Mesenteric fat pad (tissue), 1 donor: ENCODE measurements at regions not wholly inside any gene's neighbourhood (a gene's known extent, or its start where the extent isn't known, plus 50 kb on each side); places are given as distances from the start of the nearest gene placed in this dataset.
"Not testable (repeated sequence)": the region's sequence is repeated elsewhere in the genome, so short reads cannot be mapped to it uniquely, and the experiment has no call there.

Source experiments
- DNase-seq: peaks from one replicate; pipeline ENCODE4 v3.0.0-alpha.2; 2020; ENCODE audit warnings: low spot score
- donor health status: DM: yes; HTN: yes; CAD: no.

- DNase-seq: no peak
Measured at GRCh38 chr10:64959883-64960282, 1438.7 kb downstream of the REEP3 start.

DNA sequence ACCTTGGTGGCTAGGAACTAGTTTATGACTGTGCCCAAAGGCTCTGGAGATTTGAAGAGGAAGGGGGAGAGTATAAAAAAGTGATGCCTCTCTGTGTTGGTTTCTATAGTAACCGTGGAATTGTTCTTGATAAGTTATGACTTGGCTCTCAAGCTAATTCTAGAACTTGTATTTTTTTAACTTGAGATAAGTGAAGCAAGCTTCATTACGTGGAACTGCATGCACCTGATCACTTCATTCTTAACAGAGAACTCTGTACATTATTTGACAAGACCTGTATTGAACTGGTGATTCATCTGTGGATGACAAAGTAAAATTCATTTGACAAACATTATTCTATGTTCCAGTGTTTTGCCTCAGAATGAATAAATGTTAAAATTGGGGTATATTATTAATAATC, 1452.2 kb downstream of the REEP3 start:
- DNase-seq: no peak

DNA sequence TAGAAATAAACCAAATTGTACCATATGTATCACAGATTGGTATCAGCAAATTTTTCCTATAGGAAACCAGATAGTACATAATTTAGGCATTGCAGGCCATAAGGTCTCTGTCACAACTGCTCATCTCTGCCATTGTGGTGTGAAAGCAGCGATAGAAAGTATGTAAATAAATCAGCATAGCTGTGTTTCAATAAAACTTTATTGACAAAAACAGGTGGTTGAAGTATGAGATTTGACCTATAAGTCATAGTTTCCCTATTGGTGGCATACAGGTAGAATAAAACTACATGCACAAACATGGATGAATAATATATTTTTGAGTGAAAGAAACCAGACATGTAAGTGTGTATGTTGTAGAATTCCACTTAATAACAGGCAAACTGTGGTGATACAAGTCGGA, 1454.9 kb downstream of the REEP3 start:
- no peak for DNase-seq

DNA sequence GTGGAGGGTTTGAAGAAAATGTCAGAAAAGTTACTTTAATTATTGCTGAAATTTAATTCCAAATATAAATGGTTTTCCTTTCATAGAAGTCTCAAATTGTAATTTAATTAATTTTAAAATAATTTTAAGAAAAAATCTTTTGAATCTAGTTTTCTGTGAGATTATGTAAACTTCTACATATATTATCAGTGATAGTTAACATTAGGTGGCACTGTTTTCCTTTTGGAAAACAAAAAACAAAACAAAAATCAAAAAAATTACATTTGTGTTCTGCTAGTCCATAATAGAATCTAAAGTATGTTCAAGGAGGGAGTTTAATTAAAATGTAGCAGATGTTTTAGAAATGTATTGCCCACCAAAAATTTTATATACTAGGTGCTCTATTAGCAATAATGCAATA, 1456.7 kb downstream of the REEP3 start:
- no peak for DNase-seq

DNA sequence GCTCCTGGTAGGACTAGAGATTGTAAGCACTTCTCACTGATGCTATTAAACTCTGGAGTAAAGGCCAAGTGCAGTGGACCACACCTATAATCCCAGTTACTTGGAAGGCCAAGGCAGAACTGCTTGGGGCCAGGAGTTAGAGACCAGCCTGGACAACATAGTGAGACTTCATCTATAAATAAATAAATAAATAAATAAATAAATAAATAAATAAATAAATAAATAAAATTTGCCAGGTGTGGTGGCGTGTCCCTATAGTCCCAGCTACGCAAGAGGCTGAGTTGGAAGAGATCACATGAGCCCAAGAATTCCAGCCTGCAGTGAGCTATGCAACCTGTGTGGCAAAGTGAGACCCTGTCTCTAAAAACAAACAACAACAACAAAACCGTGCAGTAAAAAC, 1475.7 kb downstream of the REEP3 start:
- DNase-seq: no peak

GRCh38 chr10:65010845-65011244, 1489.6 kb downstream of the REEP3 start:
- no peak for DNase-seq

DNA sequence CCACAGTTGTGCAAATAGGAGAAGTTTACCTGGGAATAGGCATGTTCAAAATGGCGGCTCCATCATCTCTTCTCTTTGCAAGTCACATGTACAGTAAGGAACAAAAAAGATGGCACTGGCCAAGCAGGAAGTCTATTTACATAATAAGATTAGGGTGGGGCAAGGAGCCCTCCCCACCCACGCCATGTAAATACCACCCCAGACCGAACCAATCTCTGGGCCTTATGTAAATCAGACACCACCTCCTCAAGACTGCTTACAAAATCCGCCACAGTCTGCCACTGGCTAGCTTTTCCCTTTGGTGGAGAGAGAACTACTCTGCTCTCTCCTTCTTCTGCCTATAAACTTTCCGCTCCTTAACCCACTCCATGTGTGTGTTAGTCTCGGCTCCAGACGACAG, 1496.3 kb downstream of the REEP3 start:
- DNase-seq: no peak

DNA sequence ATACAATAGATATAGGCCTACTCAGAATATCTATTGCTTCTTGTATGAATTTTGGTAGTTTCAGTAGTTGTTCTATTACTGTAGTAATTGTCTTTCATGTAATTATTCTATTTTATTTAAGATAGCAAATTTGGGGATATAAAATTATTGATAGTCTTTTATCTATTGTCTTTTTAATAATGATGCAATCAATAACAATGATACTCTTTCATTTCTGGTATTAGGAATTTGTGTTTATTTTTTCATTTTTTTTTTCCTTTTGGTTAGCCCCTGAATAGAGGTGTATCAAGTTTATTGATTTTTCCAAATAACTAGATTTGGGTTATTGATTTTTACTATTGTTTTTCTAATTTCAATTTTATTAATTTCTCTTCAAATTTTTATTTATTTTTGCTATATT, 1503.7 kb downstream of the REEP3 start:
- no peak for DNase-seq

DNA sequence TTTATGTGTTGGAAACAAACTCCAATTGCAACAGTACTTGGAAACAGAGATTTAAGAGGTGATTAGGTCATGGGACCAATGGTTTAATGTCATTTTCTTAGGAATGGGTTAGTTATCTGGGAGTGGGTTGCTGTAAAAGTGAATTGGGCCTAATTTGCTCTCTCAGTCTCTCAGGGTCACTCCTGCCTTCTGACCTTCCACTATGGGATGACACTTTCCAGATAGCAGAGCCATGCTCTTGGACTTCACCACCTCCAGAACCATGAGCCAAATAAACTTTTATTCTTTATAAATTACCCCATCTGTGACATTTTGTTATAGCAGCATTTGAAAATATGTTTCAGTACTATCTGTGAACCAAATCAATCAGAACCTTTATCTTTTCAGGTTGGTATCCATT, 1509.1 kb downstream of the REEP3 start:
- no peak for DNase-seq

DNA sequence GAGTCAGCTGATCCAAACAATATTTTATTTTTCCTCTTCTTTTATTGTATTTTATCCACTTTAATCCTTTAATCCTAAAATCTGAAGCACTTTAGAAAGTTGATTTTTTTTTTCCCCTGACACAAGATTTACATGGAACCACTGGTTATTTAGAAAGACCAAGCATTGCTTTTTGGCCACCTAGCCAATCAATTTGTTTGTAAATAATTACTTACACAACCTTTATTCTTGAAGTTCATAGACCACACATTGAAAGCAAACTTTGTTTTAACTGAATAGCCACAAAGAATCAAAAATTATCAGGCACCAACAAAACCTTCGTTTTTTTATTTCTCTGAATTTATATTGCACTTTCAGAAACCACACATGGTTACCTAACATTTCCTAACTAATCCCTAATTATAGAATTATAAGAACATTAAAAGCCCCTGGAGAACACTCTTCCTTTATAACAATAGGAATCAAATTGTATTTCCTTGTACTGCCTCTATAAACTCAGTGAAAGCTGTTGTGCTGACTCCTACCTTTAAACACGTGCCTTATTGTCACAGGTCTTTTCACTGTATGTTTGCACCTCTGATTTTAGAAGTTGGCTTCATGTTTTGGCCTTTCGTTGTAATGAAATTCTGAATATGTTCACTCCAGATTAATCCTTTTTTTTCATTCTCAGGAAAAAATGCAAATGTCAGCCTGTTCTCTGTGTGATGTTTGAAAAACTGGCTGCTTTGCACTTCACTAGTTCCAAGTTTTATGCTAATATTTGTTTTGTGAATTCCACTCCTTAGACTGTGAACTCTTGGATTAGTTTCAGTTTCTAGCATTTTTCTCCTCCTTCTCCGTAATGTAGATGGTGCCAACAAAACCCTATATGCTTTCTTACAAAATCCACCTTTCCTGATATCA, 1511.9 kb downstream of the REEP3 start:
- DNase-seq: no peak

DNA sequence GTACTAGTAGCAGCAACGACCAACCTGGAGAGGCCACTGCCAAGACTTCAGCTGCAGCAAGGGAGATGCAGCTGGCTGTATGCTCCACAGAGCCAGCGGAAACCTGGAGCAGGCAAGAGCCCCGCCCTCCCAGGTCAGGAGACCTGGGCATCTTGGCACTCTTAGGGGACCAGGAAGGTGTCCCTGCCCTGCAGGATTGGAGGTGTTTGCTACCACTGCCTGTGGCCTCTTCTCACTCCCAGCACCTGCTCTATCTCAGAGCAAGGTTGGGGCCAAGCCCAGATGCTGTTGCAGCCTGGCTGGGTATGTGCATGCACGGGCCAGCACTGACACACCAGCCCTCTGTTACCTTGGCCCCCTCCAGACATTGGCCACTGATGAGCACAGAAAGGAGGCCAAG, 1512.8 kb downstream of the REEP3 start:
- no peak for DNase-seq

DNA sequence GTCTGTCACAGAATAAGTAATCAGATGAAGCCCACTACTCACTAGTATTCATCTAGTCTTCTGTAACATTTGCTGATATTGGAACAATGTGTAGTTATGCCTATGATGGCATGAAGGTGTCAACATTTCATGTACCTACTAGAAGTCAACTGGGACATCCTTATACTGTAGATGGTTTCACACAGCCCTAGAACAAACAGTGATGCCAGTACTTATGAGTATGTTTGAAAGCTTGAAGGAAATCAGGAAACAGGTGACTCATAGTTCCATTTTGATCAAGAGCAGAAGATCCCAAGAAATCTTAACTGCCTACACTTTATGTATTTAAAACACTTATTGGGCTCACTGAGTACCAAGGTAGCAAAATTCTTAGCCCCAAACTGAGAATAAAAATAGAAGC, 1519.6 kb downstream of the REEP3 start:
- no peak for DNase-seq

GRCh38 chr10:65041307-65041706, 1520.1 kb downstream of the REEP3 start:
- no peak for DNase-seq

DNA sequence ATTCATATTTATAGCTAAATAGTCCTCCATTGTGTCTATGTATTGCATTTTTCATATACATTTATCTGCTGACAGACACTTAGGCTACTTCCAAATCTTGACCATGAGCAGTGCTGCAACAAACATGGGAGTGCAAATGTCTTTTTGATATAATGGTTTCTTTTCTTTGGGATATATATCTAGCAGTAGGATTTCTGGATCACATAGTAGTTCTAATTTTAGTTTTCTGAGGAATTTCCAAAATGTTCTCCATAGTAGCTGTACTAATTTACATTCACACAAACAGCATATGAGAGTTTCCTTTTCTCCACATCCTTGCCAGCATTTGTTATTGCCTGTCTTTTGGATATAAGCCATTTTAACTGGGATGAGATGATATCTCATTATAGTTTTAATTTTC, 1521.3 kb downstream of the REEP3 start:
- no peak for DNase-seq

DNA sequence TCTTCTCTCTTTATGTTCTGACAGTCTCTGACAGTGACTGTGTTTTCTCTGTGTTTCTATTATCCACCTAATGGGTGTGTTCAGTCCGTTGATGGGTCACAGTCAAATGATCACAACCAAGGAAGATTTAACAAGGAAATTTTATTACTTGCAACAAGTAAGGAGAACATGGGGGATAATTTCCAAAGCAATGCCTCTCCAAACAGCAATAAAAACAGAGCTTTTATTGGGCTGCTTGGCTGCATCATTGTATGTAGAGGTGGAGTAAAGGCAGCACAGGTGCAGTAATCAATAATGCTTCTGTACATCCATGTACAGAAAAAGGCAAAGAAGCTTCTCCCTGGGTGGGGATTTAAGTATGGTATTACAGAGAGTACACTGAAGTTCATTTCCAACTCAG, 1525.6 kb downstream of the REEP3 start:
- DNase-seq: no peak

DNA sequence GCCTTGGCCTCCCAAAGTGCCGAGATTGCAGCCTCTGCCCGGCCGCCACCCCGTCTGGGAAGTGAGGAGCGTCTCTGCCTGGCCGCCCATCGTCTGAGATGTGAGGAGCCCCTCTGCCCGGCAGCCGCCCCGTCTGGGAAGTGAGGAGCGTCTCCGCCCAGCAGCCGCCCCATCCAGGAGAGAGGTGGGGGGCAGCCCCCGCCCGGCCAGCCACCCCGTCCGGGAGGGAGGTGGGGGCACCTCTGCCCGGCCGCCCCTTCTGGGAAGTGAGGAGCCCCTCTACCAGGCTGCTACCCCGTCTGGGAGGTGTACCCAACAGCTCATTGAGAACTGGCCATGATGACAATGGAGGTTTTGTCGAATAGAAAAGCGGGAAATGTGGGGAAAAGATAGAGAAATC, 1530.9 kb downstream of the REEP3 start:
- not testable (repeated sequence) for DNase-seq

- not testable (repeated sequence) for DNase-seq
Measured at GRCh38 chr10:65053397-65053796, 1532.2 kb downstream of the REEP3 start.

- DNase-seq: not testable (repeated sequence)
Measured at GRCh38 chr10:65053831-65054351, 1532.7 kb downstream of the REEP3 start.

GRCh38 chr10:65054701-65055100, 1533.5 kb downstream of the REEP3 start:
- not testable (repeated sequence) for DNase-seq

GRCh38 chr10:65065278-65065677, 1544.1 kb downstream of the REEP3 start:
- DNase-seq: no peak

DNA sequence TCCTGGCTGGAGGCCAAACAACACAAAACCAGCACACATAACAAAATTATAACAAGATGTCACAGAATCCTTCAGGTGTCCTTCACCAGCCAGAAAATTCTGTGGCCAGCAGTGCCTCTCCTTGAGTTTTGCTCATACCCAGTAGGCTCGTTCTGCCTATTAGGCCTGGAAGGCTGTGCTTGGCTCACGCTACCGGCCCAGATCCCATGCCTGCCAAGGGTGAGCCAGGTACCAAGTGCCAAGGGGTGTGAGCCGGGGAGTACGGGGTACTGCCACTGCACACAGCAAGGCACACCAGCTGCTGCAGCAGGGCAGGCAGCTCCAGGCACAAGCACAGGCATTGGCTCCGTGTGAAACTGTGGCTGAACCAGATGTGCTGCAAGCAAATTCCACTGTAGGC, 1562.0 kb downstream of the REEP3 start:
- DNase-seq: no peak

- no peak for DNase-seq
Measured at GRCh38 chr10:65090991-65091390, 1569.8 kb downstream of the REEP3 start.

DNA sequence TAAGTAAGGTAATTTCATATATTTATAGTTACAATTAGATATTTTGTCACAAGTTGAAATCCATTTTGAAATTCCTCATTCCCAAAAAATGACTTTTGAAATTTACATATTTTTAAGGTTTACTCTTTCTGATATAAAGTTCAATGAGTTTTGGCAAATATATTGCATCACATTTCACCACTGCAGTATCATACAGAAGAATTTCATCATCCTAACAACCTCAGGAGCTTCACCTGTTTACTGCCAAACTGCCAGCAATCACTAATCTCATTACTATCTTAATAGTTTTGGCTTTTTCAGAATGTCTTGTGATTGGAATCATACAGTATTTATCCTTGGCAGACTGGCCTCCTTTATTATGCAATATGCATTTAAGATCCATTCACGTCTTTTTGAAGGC, 1578.9 kb downstream of the REEP3 start:
- DNase-seq: no peak
